ENCODE measurements at regions not wholly inside any gene's neighbourhood (a gene's known extent, or its start where the extent isn't known, plus 50 kb on each side); places are given as distances from the start of the nearest gene placed in this dataset.

DNA sequence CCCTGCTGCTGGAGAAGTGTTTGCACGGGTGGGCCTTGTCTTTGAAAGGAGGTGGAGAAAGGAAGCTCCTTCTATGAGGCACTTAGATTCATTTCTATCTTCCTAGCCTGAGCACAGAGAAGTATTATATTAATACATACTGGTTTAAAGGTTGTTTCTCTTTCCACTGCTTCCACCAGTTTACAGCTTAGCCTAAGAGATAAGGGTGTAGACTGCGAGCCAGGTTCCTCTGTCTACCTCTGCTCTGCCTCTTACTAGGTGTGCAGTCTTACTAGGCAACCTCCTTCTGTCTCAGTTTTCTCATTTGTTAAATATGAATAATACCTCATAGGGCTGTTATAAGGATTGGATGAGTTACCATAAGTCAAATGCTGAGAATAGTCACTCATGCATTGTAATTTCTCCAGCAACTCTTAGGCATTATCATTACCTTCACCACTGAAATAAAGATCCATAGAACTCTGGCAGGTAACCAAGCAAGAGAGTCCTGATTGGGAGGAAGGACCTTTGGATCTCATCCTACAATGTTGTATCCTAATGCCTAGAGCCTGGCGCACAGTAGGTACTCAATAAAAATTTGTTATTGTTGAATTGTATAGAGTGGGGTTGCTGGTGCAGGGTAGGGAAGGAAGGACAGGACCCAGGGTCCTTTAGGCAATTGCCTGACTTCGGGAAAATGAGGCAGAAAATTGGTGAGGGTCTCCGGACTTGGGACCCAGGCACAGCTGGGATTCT, 95.1 kb downstream of the TBX19 start:
- TF ChIP-seq, protein P1, sequence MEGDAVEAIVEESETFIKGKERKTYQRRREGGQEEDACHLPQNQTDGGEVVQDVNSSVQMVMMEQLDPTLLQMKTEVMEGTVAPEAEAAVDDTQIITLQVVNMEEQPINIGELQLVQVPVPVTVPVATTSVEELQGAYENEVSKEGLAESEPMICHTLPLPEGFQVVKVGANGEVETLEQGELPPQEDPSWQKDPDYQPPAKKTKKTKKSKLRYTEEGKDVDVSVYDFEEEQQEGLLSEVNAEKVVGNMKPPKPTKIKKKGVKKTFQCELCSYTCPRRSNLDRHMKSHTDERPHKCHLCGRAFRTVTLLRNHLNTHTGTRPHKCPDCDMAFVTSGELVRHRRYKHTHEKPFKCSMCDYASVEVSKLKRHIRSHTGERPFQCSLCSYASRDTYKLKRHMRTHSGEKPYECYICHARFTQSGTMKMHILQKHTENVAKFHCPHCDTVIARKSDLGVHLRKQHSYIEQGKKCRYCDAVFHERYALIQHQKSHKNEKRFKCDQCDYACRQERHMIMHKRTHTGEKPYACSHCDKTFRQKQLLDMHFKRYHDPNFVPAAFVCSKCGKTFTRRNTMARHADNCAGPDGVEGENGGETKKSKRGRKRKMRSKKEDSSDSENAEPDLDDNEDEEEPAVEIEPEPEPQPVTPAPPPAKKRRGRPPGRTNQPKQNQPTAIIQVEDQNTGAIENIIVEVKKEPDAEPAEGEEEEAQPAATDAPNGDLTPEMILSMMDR (IDR thresholded peaks at IDR 0.05; ENCODE audit: extremely low read depth, missing control alignments): no peak

DNA sequence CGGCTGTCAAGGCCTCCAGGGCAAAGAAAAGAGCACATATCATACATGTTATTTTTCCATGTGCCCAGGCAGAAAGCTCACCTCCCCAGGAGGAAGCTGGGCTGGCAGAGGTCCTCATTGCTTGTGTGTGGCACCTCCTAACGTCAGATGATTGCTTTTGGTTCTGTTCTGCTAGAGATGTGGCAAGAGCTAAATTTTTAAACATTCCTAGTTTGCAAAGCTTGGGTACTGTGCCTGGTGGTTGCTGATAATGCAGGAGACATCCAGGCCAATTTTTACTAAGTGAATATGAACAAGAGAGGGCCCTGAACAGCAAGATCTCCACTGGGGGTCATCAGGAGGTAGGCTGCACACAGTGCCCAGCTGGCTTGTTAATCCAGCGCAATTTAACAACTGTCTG, 93.9 kb downstream of the TBX19 start:
- no peak for DNase-seq (ENCODE audit: low spot score)

More for the DNA sequence above, 95.1 kb downstream of the TBX19 start:
- DNase-seq (ENCODE audit: low spot score): no peak

DNA sequence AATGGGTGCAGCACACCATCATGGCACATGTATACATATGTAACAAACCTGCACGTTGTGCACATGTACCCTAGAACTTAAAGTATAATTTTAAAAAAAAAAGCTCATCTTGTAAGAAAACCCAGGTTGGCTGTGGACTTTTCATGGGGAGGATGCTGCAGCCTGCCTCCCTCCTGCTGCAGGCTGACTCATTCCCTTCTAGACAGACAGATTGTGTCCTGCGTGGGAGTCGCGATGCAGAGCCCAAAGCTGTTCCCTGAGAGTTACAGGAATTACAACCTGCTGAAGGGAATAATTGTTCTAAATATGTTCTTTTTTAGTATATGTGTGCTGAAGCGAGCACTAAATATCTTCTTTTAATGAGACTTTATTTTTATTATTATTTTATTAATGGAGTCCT, 93.2 kb downstream of the TBX19 start:
- no peak for DNase-seq (ENCODE audit: low spot score)

More for the DNA sequence above, 93.9 kb downstream of the TBX19 start:
- TF ChIP-seq, protein P1 (IDR thresholded peaks at IDR 0.05; ENCODE audit: extremely low read depth, missing control alignments): no peak

DNA sequence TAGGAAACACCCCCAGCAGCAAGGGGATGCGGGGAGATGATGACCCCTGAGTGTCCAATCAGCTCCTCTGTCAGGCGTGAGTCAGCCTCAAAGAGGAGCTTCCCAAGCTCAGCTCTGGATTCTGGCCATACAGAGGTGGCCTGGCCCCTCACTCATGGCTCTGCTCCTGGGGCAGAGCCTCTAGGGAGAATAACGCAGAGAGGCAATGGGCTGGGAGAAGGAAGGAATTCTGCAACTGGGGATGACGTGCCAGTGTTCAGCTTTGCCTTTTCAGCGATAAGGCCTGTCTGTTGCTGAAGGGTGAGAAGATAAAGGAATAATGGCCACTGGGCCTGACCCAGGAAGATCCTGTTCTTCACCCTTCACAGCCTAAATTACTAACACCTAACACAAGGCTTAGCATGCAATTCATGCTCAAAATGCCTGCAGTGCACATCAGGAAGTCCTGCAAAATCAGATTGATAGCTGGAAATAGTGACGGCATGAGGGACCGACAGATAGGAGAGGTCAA, 92.2 kb downstream of the TBX19 start:
- TF ChIP-seq, protein P1 (IDR thresholded peaks at IDR 0.05; ENCODE audit: extremely low read depth, missing control alignments): no peak
- DNase-seq (ENCODE audit: low spot score): no peak

More for the DNA sequence above, 93.2 kb downstream of the TBX19 start:
- TF ChIP-seq, protein P1 (IDR thresholded peaks at IDR 0.05; ENCODE audit: extremely low read depth, missing control alignments): no peak

DNA sequence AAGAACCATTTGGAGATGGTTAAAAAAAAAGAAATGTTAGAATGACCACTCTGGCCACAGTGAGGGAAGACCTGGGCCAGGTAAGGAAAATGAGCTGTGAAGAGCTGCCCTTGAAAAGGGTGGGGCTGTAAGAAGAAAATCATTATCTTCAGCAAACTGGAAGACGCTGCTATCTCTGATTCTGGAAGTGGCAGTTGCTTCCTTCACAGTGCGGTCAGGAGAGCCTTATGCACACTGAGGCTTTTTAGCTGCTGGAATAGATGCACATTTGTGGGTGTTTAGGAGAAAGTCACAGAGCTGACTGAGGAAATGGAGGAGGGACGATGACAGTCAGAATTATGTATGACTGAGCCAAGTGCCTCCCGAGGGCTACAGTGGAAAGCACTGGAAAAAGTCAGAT, 91.6 kb downstream of the TBX19 start:
- DNase-seq (ENCODE audit: low spot score): no peak
- TF ChIP-seq, protein P1 (IDR thresholded peaks at IDR 0.05; ENCODE audit: extremely low read depth, missing control alignments): no peak

DNA sequence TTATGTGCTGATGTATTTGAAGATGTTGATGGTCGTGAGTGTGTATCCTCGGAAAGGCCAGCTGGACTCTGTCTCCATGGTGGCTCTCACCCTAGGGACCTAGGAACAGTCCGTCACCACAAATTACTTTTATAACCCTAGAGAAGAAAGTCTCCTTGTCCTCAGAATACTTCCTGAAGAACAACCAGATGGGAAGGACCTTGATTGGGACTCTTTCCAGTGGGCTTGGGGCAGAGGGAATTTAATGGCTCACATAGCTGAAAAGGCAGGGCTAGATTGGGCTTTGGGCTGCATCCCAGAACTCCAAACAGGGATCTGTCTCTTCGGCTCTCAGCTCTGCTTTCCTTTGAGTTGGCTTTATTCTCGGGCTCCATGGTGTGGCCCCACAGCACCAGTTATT, 90.8 kb downstream of the TBX19 start:
- TF ChIP-seq, protein P1 (IDR thresholded peaks at IDR 0.05; ENCODE audit: extremely low read depth, missing control alignments): no peak

DNA sequence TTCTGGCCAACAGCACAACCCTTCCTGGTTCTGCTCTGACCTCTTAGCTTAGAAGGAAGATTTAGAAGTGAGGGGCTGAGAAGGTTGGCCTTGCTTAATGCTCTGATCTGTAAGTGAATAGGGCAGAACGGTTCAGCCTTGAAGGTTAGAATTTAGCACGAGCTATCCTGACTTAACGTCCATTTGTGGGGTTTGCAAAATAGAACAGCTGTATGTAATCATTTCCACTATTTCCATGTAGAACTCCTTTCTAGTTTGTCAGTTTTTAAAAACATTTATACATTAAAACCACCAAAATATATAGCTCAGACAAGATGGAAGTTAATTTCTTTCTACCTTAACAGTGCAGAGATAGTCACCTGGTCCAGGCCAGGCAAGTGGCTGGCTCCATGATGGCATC, 89.9 kb downstream of the TBX19 start:
- TF ChIP-seq, protein P1 (IDR thresholded peaks at IDR 0.05; ENCODE audit: extremely low read depth, missing control alignments): no peak

More for the DNA sequence above, 90.8 kb downstream of the TBX19 start:
- no peak for DNase-seq (ENCODE audit: low spot score)

More for the DNA sequence above, 89.9 kb downstream of the TBX19 start:
- no peak for DNase-seq (ENCODE audit: low spot score)
